OCI-LY3 (cell line): ENCODE measurements at regions not wholly inside any gene's neighbourhood (a gene's known extent, or its start where the extent isn't known, plus 50 kb on each side); places are given as distances from the start of the nearest gene placed in this dataset.

Experiments
- EZH2phosphoT487 ChIP-seq: fragments of 200-600 bp; shearing (Covaris generic); IDR thresholded peaks from 2 replicates; pipeline ENCODE4 v1.6.1; 2018; ENCODE audit warnings: antibody characterized with exemption, mixed run types, low read depth
- TF ChIP-seq, protein P1 (sequence below): fragments of 200-600, 300-600 bp; sonication (generic); IDR thresholded peaks from 2 replicates; pipeline ENCODE4 v1.5.1; 2014; ENCODE audit warnings: antibody characterized with exemption, low read length, low read depth

DNA sequence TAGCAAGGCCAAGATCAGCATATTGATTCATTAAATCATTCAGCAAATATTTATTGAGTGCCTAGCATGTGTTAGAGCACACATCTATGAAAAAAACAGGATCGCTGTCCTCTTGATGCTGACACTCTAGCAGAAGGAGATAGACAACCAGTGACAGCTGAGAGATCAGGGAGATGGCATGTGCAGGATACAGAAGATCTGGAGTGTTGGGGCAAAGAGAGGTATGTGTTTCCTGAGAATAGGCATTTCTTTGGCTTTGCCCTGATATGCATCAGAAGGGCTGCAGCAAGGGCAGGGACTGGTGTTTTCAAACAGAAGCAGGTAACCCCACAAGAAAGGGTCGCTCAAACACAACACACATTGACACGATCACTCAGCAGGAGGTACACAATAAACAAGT is 423.4 kb downstream of the FOXO1 start:
- TF ChIP-seq, protein P1, sequence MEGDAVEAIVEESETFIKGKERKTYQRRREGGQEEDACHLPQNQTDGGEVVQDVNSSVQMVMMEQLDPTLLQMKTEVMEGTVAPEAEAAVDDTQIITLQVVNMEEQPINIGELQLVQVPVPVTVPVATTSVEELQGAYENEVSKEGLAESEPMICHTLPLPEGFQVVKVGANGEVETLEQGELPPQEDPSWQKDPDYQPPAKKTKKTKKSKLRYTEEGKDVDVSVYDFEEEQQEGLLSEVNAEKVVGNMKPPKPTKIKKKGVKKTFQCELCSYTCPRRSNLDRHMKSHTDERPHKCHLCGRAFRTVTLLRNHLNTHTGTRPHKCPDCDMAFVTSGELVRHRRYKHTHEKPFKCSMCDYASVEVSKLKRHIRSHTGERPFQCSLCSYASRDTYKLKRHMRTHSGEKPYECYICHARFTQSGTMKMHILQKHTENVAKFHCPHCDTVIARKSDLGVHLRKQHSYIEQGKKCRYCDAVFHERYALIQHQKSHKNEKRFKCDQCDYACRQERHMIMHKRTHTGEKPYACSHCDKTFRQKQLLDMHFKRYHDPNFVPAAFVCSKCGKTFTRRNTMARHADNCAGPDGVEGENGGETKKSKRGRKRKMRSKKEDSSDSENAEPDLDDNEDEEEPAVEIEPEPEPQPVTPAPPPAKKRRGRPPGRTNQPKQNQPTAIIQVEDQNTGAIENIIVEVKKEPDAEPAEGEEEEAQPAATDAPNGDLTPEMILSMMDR: no peak
- no peak for TF ChIP-seq EZH2phosphoT487
